GM18502 (cell line): ENCODE measurements at regions not wholly inside any gene's neighbourhood (a gene's known extent, or its start where the extent isn't known, plus 50 kb on each side); places are given as distances from the start of the nearest gene placed in this dataset.

Experiments used
- ATAC-seq: cut with Tn5 transposase; IDR thresholded peaks from one replicate; pipeline ENCODE4 v1.9.1; 2021; ENCODE audit warnings: mild to moderate bottlenecking; ENCODE audit not compliant: unreplicated experiment, poor library complexity

- ATAC-seq: no peak
These were observed 557.2 kb upstream of the BOD1L1 start for GRCh38 chr4:14184767-14185166.

- no peak for ATAC-seq
These were observed 560.7 kb upstream of the BOD1L1 start for GRCh38 chr4:14188214-14188613.

GRCh38 chr4:14193601-14194000 is 566.1 kb upstream of the BOD1L1 start:
- ATAC-seq: no peak

- ATAC-seq: no peak
These were observed 568.6 kb upstream of the BOD1L1 start for GRCh38 chr4:14196131-14196530.

- ATAC-seq: no peak
These were observed 587.7 kb upstream of the BOD1L1 start for GRCh38 chr4:14215116-14215770.

GRCh38 chr4:14217401-14217800 is 589.9 kb upstream of the BOD1L1 start:
- no peak for ATAC-seq

- no peak for ATAC-seq
These were observed 591.1 kb upstream of the BOD1L1 start for GRCh38 chr4:14218641-14219040.

- ATAC-seq: no peak
These were observed 593.7 kb upstream of the BOD1L1 start for GRCh38 chr4:14221176-14221575.

- ATAC-seq: no peak
These were observed 595.0 kb upstream of the BOD1L1 start for GRCh38 chr4:14222377-14223029.

- no peak for ATAC-seq
These were observed 595.9 kb upstream of the BOD1L1 start for GRCh38 chr4:14223461-14223860.

- peak; percentile 53 for ATAC-seq
These were observed 598.2 kb upstream of the BOD1L1 start for GRCh38 chr4:14225688-14226207.

GRCh38 chr4:14233126-14233525 is 605.6 kb upstream of the BOD1L1 start:
- no peak for ATAC-seq

GRCh38 chr4:14234307-14234706 is 606.8 kb upstream of the BOD1L1 start:
- no peak for ATAC-seq

GRCh38 chr4:14236359-14236758 is 608.8 kb upstream of the BOD1L1 start:
- ATAC-seq: no peak

GRCh38 chr4:14237911-14238310 is 610.4 kb upstream of the BOD1L1 start:
- no peak for ATAC-seq

GRCh38 chr4:14241574-14241973 is 614.0 kb upstream of the BOD1L1 start:
- ATAC-seq: no peak

- ATAC-seq: no peak
These were observed 620.2 kb upstream of the BOD1L1 start for GRCh38 chr4:14247767-14248166.

- no peak for ATAC-seq
These were observed 621.7 kb upstream of the BOD1L1 start for GRCh38 chr4:14249226-14249625.

GRCh38 chr4:14254252-14254651 is 626.7 kb upstream of the BOD1L1 start:
- peak; percentile 78 for ATAC-seq

- ATAC-seq: no peak
These were observed 627.4 kb upstream of the BOD1L1 start for GRCh38 chr4:14254926-14255325.

GRCh38 chr4:14257903-14258302 is 630.4 kb upstream of the BOD1L1 start:
- no peak for ATAC-seq

GRCh38 chr4:14259936-14260335 is 632.4 kb upstream of the BOD1L1 start:
- no peak for ATAC-seq
